IPS-15b (cell line): ENCODE measurements at regions not wholly inside any gene's neighbourhood (a gene's known extent, or its start where the extent isn't known, plus 50 kb on each side); places are given as distances from the start of the nearest gene placed in this dataset.

ENCODE experiments used
- H3K27me3 ChIP-seq: one replicate; pipeline ENCODE4 v1.6.1; 2013; ENCODE audit warnings: low read length; ENCODE audit not compliant: control insufficient read depth, insufficient read depth
- H3K36me3 ChIP-seq: one replicate; pipeline ENCODE4 v1.6.1; 2013; ENCODE audit warnings: low read length; ENCODE audit not compliant: control insufficient read depth, insufficient read depth
- H3K4me1 ChIP-seq: one replicate; pipeline ENCODE4 v1.6.1; 2013; ENCODE audit warnings: mild to moderate bottlenecking, low read length; ENCODE audit not compliant: control insufficient read depth, insufficient read depth
- H3K4me3 ChIP-seq: one replicate; pipeline ENCODE4 v1.5.1; 2013; ENCODE audit warnings: low read depth, low read length
- H3K9ac ChIP-seq: one replicate; pipeline ENCODE4 v1.6.1; 2013; ENCODE audit warnings: low read depth, mild to moderate bottlenecking, low read length
- H3K9me3 ChIP-seq: one replicate; pipeline ENCODE4 v1.6.1; 2013; ENCODE audit warnings: mild to moderate bottlenecking, low read length; ENCODE audit not compliant: control insufficient read depth, insufficient read depth

- Histone ChIP-seq H3K4me3 (no peak overlapping the region), H3K9ac (no peak overlapping the region), H3K36me3 (no peaks in the 10 kb centered on the region), H3K4me1 (no peaks in the 10 kb centered on the region), H3K9me3 (no peaks in the 10 kb centered on the region), H3K27me3 (no peaks in the 10 kb centered on the region)
Observed at GRCh38 chr4:147309434-147309833, 171.5 kb upstream of the EDNRA start.

DNA sequence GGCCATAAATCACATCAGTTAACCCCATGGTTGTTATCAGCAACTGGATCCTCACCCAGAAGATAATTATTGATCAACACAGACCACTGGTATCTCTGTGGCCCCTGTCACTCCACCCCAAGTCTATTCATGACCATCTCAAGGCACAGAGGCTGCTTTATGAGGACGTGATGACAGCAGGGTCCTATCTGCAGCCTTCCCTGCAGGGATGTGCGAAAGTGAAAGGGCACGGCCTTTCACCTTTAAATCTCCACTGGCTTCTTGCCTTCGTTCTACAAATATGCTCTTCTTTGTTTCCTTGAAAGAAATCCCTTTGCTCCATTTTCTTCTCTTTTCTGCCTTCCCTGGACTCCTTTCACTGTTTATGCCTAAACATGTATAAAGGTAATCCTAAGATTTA lies 170.6 kb upstream of the EDNRA start:
- H3K9me3 ChIP-seq = no peaks in the 10 kb centered on the region
- no peaks in the 10 kb centered on the region for H3K27me3 ChIP-seq
- no peak overlapping the region for H3K9ac ChIP-seq
- no peak overlapping the region for H3K4me3 ChIP-seq
- no peaks in the 10 kb centered on the region for H3K4me1 ChIP-seq
- H3K36me3 ChIP-seq = no peaks in the 10 kb centered on the region

DNA sequence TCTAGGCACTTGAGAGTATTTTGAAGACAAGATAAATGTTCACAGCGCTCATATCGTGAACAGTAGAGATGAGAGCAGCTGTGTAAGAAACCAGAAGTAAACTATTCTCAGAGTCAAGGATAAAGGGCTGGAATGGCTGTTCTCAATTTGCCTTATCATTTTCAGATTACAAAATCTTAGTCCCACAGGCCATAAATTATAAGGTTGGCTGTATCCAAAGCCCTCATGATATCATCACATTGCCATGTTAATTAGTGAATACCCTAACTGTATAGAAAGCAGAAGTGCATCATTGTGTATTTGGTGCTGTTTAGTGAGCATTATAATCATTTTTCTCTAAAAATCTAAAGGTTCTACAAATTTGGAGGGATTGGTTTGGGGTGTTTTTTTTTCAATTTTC lies 168.9 kb upstream of the EDNRA start:
- Histone ChIP-seq H3K4me1 (no peaks in the 10 kb centered on the region), H3K27me3 (no peaks in the 10 kb centered on the region), H3K4me3 (no peak overlapping the region), H3K36me3 (no peaks in the 10 kb centered on the region), H3K9ac (no peak overlapping the region), H3K9me3 (no peaks in the 10 kb centered on the region)

- no peaks in the 10 kb centered on the region for H3K4me1 ChIP-seq
- no peak overlapping the region for H3K9ac ChIP-seq
- H3K4me3 ChIP-seq = no peak overlapping the region
- no peaks in the 10 kb centered on the region for H3K36me3 ChIP-seq
- no peaks in the 10 kb centered on the region for H3K9me3 ChIP-seq
- H3K27me3 ChIP-seq = no peaks in the 10 kb centered on the region
Observed at GRCh38 chr4:147312376-147313046, 168.4 kb upstream of the EDNRA start.

- H3K9me3 ChIP-seq = no peaks in the 10 kb centered on the region
- no peaks in the 10 kb centered on the region for H3K36me3 ChIP-seq
- no peak overlapping the region for H3K4me3 ChIP-seq
Observed at GRCh38 chr4:147313108-147313507, 167.8 kb upstream of the EDNRA start.

GRCh38 chr4:147318586-147318985 lies 162.3 kb upstream of the EDNRA start:
- Histone ChIP-seq H3K9ac (no peak overlapping the region), H3K27me3 (no peaks in the 10 kb centered on the region), H3K36me3 (no peaks in the 10 kb centered on the region), H3K4me1 (no peaks in the 10 kb centered on the region), H3K4me3 (no peak overlapping the region), H3K9me3 (no peaks in the 10 kb centered on the region)

More at GRCh38 chr4:147313108-147313507, 167.8 kb upstream of the EDNRA start:
- no peaks in the 10 kb centered on the region for H3K4me1 ChIP-seq
- H3K9ac ChIP-seq = no peak overlapping the region
- H3K27me3 ChIP-seq = no peaks in the 10 kb centered on the region

DNA sequence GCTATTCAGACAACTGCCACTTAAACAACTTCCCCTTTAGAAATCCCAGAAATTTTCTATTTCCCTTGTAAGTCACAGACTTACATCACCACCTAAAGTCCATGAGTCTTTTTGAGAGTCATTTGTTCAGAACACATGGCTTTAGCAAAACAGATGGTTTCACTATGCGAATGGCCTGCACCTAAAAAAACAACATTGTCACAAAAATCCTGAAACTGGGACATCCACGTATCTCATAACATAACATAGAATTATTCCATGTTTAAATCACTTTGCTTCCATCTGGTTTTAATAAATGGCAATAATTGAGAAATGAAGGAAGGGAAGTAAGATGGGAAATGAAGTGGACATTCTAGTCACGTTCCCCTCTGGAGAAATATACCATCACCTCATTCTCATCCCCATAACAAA lies 155.3 kb upstream of the EDNRA start:
- Histone ChIP-seq H3K27me3 (no peaks in the 10 kb centered on the region), H3K9me3 (no peaks in the 10 kb centered on the region), H3K4me3 (no peak overlapping the region), H3K9ac (no peak overlapping the region), H3K4me1 (no peaks in the 10 kb centered on the region), H3K36me3 (no peaks in the 10 kb centered on the region)

DNA sequence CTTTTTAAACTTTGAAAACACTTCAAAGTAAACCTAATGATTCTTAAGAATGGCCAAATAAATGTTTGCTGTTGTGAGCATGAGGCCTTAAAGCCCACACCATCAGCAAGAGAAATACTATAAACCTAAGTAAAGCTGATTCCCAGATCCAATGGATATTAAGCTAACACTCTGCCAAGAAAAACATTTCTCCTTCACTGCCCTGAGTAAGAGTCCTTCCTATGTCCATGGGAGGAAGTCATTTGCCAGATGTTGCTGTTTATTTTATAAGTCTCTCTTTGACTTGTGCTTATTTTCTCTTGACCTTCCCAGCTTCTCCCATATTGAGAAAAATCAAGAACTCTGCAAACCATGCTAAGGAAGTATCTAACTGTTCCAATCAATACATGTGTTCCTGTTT lies 154.3 kb upstream of the EDNRA start:
- Histone ChIP-seq H3K9me3 (no peaks in the 10 kb centered on the region), H3K9ac (no peak overlapping the region), H3K4me1 (no peaks in the 10 kb centered on the region), H3K4me3 (no peak overlapping the region), H3K27me3 (no peaks in the 10 kb centered on the region), H3K36me3 (no peaks in the 10 kb centered on the region)

DNA sequence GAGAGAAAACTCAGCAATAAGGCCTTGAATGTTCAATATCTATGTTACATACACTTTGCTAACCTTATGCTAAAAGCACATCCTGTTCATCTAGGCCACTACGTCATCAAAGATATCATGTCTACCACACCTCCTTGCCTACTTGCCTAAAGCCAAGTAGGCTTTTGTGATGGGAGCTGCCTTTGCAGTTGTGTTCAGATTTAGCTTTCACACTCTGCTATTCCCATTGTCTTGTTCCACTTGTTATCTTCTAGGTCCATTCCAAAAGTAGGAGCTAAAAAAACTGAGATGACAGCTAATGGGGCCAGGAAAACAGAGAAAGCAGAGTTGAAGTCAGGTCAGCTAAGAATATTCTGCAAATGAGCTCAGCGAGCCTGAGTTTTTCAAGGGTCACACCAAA lies 153.6 kb upstream of the EDNRA start:
- Histone ChIP-seq H3K27me3 (no peaks in the 10 kb centered on the region), H3K4me3 (no peak overlapping the region), H3K9ac (no peak overlapping the region), H3K9me3 (no peaks in the 10 kb centered on the region), H3K4me1 (no peaks in the 10 kb centered on the region), H3K36me3 (no peaks in the 10 kb centered on the region)

DNA sequence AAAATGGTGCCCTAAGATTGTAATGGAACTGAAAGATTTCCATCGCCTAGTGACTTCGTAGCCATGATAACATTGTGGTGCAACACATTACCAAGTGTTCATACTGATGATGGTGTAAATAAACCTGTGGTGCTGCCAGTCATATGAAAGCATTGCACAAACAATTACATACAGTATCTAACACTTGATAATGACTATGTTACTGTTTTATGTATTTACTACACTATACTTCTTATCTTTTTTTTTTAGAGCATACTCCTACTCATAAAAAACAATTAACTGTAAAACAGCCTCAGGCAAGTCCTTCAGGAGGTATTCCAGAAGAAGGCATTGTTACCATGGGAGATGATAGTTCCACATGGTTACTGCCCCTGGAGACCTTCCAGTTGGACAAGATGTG lies 152.7 kb upstream of the EDNRA start:
- Histone ChIP-seq H3K4me3 (no peak overlapping the region), H3K4me1 (no peaks in the 10 kb centered on the region), H3K9me3 (no peaks in the 10 kb centered on the region), H3K9ac (no peak overlapping the region), H3K36me3 (no peaks in the 10 kb centered on the region), H3K27me3 (no peaks in the 10 kb centered on the region)

- Histone ChIP-seq H3K4me3 (no peak overlapping the region), H3K9me3 (no peaks in the 10 kb centered on the region), H3K4me1 (no peaks in the 10 kb centered on the region), H3K27me3 (no peaks in the 10 kb centered on the region), H3K9ac (no peak overlapping the region), H3K36me3 (no peaks in the 10 kb centered on the region)
Observed at GRCh38 chr4:147328756-147329446, 152.0 kb upstream of the EDNRA start.

- H3K27me3 ChIP-seq = no peaks in the 10 kb centered on the region
- no peaks in the 10 kb centered on the region for H3K36me3 ChIP-seq
- H3K4me3 ChIP-seq = no peak overlapping the region
- H3K4me1 ChIP-seq = no peaks in the 10 kb centered on the region
- no peak overlapping the region for H3K9ac ChIP-seq
- H3K9me3 ChIP-seq = no peaks in the 10 kb centered on the region
Observed at GRCh38 chr4:147332091-147332490, 148.8 kb upstream of the EDNRA start.
